ENCODE measurements at regions not wholly inside any gene's neighbourhood (a gene's known extent, or its start where the extent isn't known, plus 50 kb on each side); places are given as distances from the start of the nearest gene placed in this dataset.

DNA sequence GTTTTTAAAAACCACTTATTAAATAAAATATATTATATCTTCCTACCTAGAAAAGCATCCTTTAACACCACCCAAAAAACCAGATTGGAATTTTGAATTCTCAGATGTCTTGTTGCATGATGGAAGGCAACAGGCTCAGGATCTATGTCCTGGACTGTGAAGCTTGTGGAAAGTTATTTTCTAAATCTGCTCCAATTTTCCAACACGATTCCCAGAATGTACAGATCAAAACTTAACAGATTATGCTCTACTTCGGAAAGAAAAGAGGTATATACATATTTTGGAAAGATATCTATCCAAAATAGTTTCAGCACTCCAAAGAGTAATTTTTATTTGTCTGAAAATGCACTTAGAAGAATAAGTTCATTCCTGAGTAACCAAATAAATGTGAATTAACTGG is 291.7 kb upstream of the EMCN start:
- no TSS peak for BruUV-seq (replicated peaks)
- Histone ChIP-seq H3K27ac (ENCODE audit: low read depth, low read length) (no peak overlapping the region), H3K9ac (ENCODE audit: low read length) (no peak overlapping the region), H3K4me1 (ENCODE audit: control insufficient read depth in 1 of 2, insufficient read depth in 2 of 2, low read length in 2 of 2) (no peaks in the 10 kb centered on the region), H2AFZ (ENCODE audit: low read depth, low read length, poor library complexity, severe bottlenecking) (no peak overlapping the region), H4K20me1 (ENCODE audit: insufficient read depth) (no peaks in the 10 kb centered on the region), H3K9me2 (ENCODE audit: insufficient read depth) (no peaks in the 10 kb centered on the region), H3K27me3 (ENCODE audit: insufficient read depth, low read length) (no peaks in the 10 kb centered on the region), H3K9me3 (ENCODE audit: control insufficient read depth in 1 of 2, insufficient read depth in 1 of 2, low read depth in 1 of 2, low read length in 2 of 2) (no peaks in the 10 kb centered on the region), H3K4me2 (ENCODE audit: low read length) (no peak overlapping the region), H3K4me3 (replicated peaks in 1 of 2; ENCODE audit: low read depth in 1 of 2, low read length in 2 of 2) (no peak overlapping the region), H3K79me2 (ENCODE audit: insufficient read depth, low read length) (no peaks in the 10 kb centered on the region), H3K36me3 (ENCODE audit: control insufficient read depth in 1 of 2, insufficient read depth in 2 of 2, low read length in 2 of 2) (no peaks in the 10 kb centered on the region)
- ChIA-PET POLR2A (no interaction called here), CTCF (no interaction called here), RAD21 (ENCODE audit: low non-redundant PET in 1 of 2, low total read pairs in 2 of 2, uncharacterized antibody in 2 of 2, unreplicated experiment in 2 of 2) (no interaction called here)
- intact Hi-C loops (cut with micrococcal nuclease), result no loop called here
- DNase-seq (ENCODE audit: low read depth, low spot score), result no peak
- TF ChIP-seq, protein P1, sequence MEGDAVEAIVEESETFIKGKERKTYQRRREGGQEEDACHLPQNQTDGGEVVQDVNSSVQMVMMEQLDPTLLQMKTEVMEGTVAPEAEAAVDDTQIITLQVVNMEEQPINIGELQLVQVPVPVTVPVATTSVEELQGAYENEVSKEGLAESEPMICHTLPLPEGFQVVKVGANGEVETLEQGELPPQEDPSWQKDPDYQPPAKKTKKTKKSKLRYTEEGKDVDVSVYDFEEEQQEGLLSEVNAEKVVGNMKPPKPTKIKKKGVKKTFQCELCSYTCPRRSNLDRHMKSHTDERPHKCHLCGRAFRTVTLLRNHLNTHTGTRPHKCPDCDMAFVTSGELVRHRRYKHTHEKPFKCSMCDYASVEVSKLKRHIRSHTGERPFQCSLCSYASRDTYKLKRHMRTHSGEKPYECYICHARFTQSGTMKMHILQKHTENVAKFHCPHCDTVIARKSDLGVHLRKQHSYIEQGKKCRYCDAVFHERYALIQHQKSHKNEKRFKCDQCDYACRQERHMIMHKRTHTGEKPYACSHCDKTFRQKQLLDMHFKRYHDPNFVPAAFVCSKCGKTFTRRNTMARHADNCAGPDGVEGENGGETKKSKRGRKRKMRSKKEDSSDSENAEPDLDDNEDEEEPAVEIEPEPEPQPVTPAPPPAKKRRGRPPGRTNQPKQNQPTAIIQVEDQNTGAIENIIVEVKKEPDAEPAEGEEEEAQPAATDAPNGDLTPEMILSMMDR (IDR thresholded peaks at IDR 0.05 in 2 of 3, conservative IDR thresholded peaks at IDR 0.05 in 1 of 3; ENCODE audit: borderline replicate concordance in 1 of 3, insufficient read depth in 1 of 3, low read depth in 2 of 3, low read length in 2 of 3), result no peak
- no peak for ATAC-seq

DNA sequence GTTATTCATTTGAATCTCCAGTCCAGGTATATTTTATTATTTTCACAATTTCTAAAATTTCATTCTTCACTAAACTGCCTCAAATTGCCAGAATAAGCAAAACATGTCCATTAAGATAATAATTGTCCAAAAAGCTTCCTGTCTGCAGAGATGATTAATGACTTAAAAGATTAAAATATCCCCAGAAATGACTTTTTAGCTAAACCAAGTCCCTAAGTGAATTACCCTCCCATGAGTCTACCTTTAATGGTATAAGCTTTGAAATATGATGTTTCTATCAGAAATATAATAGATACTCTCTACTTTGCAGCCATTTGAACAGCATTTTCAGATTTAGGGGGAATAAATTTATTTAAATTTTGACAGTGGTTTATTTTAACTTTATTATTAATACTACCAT is 289.2 kb upstream of the EMCN start:
- no peak overlapping the region for H3K27ac ChIP-seq (ENCODE audit: low read depth, low read length)
- CTCF ChIA-PET, result no interaction called here

More for the DNA sequence above, 289.2 kb upstream of the EMCN start:
- H3K9me2 ChIP-seq (ENCODE audit: insufficient read depth), result no peaks in the 10 kb centered on the region
- intact Hi-C loops (cut with micrococcal nuclease), result no loop called here
- no peak for TF ChIP-seq ELF1 (IDR thresholded peaks at IDR 0.05; ENCODE audit: borderline replicate concordance, low read depth)
- TF ChIP-seq TCF7L2 (IDR thresholded peaks at IDR 0.05; ENCODE audit: borderline replicate concordance, extremely low read depth, insufficient read depth, insufficient read length), result no peak
- TF ChIP-seq SP1 (IDR thresholded peaks at IDR 0.05; ENCODE audit: low read depth), result no peak
- TF ChIP-seq, protein P2, sequence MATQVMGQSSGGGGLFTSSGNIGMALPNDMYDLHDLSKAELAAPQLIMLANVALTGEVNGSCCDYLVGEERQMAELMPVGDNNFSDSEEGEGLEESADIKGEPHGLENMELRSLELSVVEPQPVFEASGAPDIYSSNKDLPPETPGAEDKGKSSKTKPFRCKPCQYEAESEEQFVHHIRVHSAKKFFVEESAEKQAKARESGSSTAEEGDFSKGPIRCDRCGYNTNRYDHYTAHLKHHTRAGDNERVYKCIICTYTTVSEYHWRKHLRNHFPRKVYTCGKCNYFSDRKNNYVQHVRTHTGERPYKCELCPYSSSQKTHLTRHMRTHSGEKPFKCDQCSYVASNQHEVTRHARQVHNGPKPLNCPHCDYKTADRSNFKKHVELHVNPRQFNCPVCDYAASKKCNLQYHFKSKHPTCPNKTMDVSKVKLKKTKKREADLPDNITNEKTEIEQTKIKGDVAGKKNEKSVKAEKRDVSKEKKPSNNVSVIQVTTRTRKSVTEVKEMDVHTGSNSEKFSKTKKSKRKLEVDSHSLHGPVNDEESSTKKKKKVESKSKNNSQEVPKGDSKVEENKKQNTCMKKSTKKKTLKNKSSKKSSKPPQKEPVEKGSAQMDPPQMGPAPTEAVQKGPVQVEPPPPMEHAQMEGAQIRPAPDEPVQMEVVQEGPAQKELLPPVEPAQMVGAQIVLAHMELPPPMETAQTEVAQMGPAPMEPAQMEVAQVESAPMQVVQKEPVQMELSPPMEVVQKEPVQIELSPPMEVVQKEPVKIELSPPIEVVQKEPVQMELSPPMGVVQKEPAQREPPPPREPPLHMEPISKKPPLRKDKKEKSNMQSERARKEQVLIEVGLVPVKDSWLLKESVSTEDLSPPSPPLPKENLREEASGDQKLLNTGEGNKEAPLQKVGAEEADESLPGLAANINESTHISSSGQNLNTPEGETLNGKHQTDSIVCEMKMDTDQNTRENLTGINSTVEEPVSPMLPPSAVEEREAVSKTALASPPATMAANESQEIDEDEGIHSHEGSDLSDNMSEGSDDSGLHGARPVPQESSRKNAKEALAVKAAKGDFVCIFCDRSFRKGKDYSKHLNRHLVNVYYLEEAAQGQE (IDR thresholded peaks at IDR 0.05; ENCODE audit: low read depth), result no peak
- TF ChIP-seq, protein P3, sequence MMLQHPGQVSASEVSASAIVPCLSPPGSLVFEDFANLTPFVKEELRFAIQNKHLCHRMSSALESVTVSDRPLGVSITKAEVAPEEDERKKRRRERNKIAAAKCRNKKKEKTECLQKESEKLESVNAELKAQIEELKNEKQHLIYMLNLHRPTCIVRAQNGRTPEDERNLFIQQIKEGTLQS (IDR thresholded peaks at IDR 0.05), result no peak
- no peak for TF ChIP-seq ZNF274 (IDR thresholded peaks at IDR 0.05; ENCODE audit: low read depth, low read length)
- TF ChIP-seq, protein P4, sequence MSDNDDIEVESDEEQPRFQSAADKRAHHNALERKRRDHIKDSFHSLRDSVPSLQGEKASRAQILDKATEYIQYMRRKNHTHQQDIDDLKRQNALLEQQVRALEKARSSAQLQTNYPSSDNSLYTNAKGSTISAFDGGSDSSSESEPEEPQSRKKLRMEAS (IDR thresholded peaks at IDR 0.05), result no peak
- no peak for TF ChIP-seq FOSL1 (IDR thresholded peaks at IDR 0.05; ENCODE audit: low read depth)
- no peak for TF ChIP-seq YY1 (IDR thresholded peaks at IDR 0.05; ENCODE audit: extremely low read depth, insufficient replicate concordance, low read depth, low read length)
- no peak for ATAC-seq
- H3K9ac ChIP-seq (ENCODE audit: low read length), result no peak overlapping the region
- no peaks in the 10 kb centered on the region for H3K9me3 ChIP-seq (ENCODE audit: control insufficient read depth in 1 of 2, insufficient read depth in 1 of 2, low read depth in 1 of 2, low read length in 2 of 2)
- H3K36me3 ChIP-seq (ENCODE audit: control insufficient read depth in 1 of 2, insufficient read depth in 2 of 2, low read length in 2 of 2), result no peaks in the 10 kb centered on the region
- no peak for DNase-seq (ENCODE audit: low read depth, low spot score)
- no peaks in the 10 kb centered on the region for H3K4me1 ChIP-seq (ENCODE audit: control insufficient read depth in 1 of 2, insufficient read depth in 2 of 2, low read length in 2 of 2)
- no peaks in the 10 kb centered on the region for H3K27me3 ChIP-seq (ENCODE audit: insufficient read depth, low read length)
- ChIA-PET RAD21 (ENCODE audit: low non-redundant PET in 1 of 2, low total read pairs in 2 of 2, uncharacterized antibody in 2 of 2, unreplicated experiment in 2 of 2) (no interaction called here), POLR2A (no interaction called here)
- H4K20me1 ChIP-seq (ENCODE audit: insufficient read depth), result no peaks in the 10 kb centered on the region
- no peak overlapping the region for H3K4me2 ChIP-seq (ENCODE audit: low read length)
- H3K4me3 ChIP-seq (replicated peaks in 1 of 2; ENCODE audit: low read depth in 1 of 2, low read length in 2 of 2), result no peak overlapping the region
- no peaks in the 10 kb centered on the region for H3K79me2 ChIP-seq (ENCODE audit: insufficient read depth, low read length)
- no peak overlapping the region for H2AFZ ChIP-seq (ENCODE audit: low read depth, low read length, poor library complexity, severe bottlenecking)
- no TSS peak for BruUV-seq (replicated peaks)
